ENCODE measurements at regions not wholly inside any gene's neighbourhood (a gene's known extent, or its start where the extent isn't known, plus 50 kb on each side); places are given as distances from the start of the nearest gene placed in this dataset.

DNA sequence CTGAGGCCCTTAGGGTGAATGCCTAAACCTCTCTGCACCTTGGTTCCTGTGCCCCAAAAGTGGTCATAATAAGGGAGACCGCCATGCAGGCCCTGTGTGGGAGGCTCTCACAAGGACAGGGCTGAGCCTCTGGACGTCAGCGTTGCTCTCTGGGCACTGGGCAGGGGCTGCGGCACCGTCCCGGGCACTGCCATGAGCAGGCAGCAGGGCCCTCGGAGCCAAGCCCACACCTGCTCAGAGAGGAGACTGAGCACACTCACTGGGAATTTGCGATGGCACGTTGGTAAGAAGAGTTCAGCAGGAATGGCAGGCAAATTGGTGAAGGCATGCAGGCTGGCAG lies 123.4 kb downstream of the HMX1 start:
- TF ChIP-seq ZC3H10 (CRISPR knock-in tag; IDR thresholded peaks at IDR 0.05) (no peak), RARB (CRISPR knock-in tag; IDR thresholded peaks at IDR 0.05) (no peak), POU6F1 (CRISPR knock-in tag; IDR thresholded peaks at IDR 0.05; ENCODE audit: borderline replicate concordance, low read depth) (no peak), OSR1 (CRISPR knock-in tag; IDR thresholded peaks at IDR 0.05) (no peak), ZNF70 (CRISPR knock-in tag; IDR thresholded peaks at IDR 0.05) (no peak), PATZ1 (CRISPR knock-in tag; IDR thresholded peaks at IDR 0.05; ENCODE audit: borderline replicate concordance) (no peak), GLIS3 (CRISPR knock-in tag; IDR thresholded peaks at IDR 0.05) (no peak), TOX (CRISPR knock-in tag; IDR thresholded peaks at IDR 0.05; ENCODE audit: borderline replicate concordance) (no peak), ESRRG (CRISPR knock-in tag; IDR thresholded peaks at IDR 0.05) (no peak), ZNF565 (CRISPR knock-in tag; conservative IDR thresholded peaks at IDR 0.05; ENCODE audit: low read depth) (no peak), ZFP3 (CRISPR knock-in tag; IDR thresholded peaks at IDR 0.05) (no peak), CSRNP3 (CRISPR knock-in tag; IDR thresholded peaks at IDR 0.05) (no peak), PPARA (CRISPR knock-in tag; IDR thresholded peaks at IDR 0.05; ENCODE audit: borderline replicate concordance) (no peak), ZNF8 (CRISPR knock-in tag; IDR thresholded peaks at IDR 0.05) (no peak), ISL1 (CRISPR knock-in tag; IDR thresholded peaks at IDR 0.05) (no peak), ZFP30 (CRISPR knock-in tag; IDR thresholded peaks at IDR 0.05) (no peak)
- no peak for ATAC-seq

DNA sequence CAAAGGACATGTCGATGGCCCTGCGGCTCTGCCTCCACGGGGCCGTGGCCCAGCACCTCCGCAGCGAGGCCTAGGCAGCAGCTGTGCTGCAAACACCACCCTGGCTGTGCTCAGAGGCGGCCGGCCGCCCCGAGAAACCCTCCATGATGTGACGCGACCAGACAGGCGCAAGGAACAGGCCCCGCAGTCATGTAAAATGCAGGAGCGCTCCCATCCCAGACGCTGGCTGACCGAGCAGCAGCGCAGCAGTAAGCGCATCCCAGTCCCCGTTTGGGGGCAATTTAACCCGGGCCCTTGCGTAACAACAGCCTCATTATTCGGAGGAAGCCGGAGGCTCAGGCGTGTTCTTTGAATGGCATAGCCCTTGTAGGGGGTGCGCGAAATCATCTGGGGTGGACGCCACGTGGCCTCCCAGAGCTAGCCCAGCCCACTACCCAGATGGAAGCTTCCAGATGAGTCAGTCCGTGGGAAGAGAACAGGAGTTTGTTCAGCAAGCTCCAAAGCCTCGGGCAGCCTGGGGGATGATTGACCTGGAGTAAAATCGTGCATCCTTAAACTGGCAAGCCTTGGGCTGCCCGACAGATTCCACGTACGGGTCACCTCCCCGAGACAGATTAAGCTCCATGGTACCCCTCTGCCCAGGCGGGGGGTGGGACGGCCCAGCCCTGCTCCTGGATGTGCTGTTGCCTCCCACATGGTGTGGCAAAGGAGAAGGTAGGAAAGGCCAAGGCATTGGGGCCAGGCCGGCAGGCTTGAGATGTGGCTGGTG lies 124.0 kb downstream of the HMX1 start:
- TF ChIP-seq GLIS3 (CRISPR knock-in tag; IDR thresholded peaks at IDR 0.05): no peak
- TF ChIP-seq CSRNP3 (CRISPR knock-in tag; IDR thresholded peaks at IDR 0.05): no peak
- no peak for TF ChIP-seq PATZ1 (CRISPR knock-in tag; IDR thresholded peaks at IDR 0.05; ENCODE audit: borderline replicate concordance)
- no peak for TF ChIP-seq ZFP3 (CRISPR knock-in tag; IDR thresholded peaks at IDR 0.05)
- no peak for TF ChIP-seq TOX (CRISPR knock-in tag; IDR thresholded peaks at IDR 0.05; ENCODE audit: borderline replicate concordance)
- TF ChIP-seq OSR1 (CRISPR knock-in tag; IDR thresholded peaks at IDR 0.05): no peak
- TF ChIP-seq SNAI2 (CRISPR knock-in tag; IDR thresholded peaks at IDR 0.05): no peak
- no peak for ATAC-seq

DNA sequence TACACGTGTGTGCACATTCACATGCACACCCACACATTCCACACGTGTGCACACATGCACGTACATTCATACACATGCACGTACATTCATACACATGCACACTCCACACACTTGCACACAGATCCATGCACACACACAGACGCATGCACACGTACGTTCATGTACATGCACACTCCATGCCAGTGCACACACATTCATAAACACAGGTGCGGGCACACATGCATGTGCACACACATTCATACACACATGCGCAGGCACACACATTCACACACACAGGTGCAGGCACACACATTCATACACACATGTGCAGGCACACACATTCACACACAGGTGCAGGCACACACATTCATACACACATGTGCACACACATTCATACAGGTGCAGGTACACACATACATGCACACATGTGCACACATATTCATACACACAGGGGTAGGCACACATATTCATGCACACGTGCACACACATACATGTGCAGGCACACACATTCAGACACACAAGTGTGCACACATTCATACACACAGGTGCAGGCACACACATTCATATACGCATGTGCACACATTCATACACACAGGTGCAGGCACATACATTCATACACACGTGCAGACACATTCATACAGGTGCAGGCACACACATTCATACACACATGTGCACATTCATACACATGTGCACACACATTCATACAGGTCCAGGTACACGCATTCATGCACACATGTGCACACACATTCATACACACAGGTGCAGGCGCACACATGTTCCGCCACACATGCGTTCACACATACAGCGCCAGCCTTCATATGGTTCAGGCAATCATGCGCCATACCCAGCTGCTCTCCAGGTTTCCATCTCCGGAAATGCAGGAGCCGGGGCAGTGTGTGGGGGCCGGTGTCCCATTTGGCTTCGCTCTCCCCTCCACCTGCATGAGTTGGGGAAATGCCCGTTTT lies 124.8 kb downstream of the HMX1 start:
- no peak for ATAC-seq
- no peak for TF ChIP-seq PATZ1 (CRISPR knock-in tag; IDR thresholded peaks at IDR 0.05; ENCODE audit: borderline replicate concordance)
- TF ChIP-seq OSR1 (CRISPR knock-in tag; IDR thresholded peaks at IDR 0.05): no peak
- no peak for TF ChIP-seq BACH2 (CRISPR knock-in tag; IDR thresholded peaks at IDR 0.05; ENCODE audit: borderline replicate concordance)
- no peak for TF ChIP-seq CSRNP3 (CRISPR knock-in tag; IDR thresholded peaks at IDR 0.05)
- no peak for TF ChIP-seq ZFP30 (CRISPR knock-in tag; IDR thresholded peaks at IDR 0.05)
- TF ChIP-seq ISL1 (CRISPR knock-in tag; IDR thresholded peaks at IDR 0.05): no peak
- TF ChIP-seq ZFP3 (CRISPR knock-in tag; IDR thresholded peaks at IDR 0.05): no peak
- no peak for TF ChIP-seq TSHZ2 (CRISPR knock-in tag; IDR thresholded peaks at IDR 0.05)
- TF ChIP-seq PPARA (CRISPR knock-in tag; IDR thresholded peaks at IDR 0.05; ENCODE audit: borderline replicate concordance): no peak
- TF ChIP-seq ESRRG (CRISPR knock-in tag; IDR thresholded peaks at IDR 0.05): no peak
- TF ChIP-seq SNAI2 (CRISPR knock-in tag; IDR thresholded peaks at IDR 0.05): no peak
